Panc1 (cell line): ENCODE measurements at regions not wholly inside any gene's neighbourhood (a gene's known extent, or its start where the extent isn't known, plus 50 kb on each side); places are given as distances from the start of the nearest gene placed in this dataset.

Source experiments
- ATAC-seq: fragments of 200-7000 bp; cut with Tn5 transposase; 2 replicates; pipeline ENCODE4 v1.9.1; 2020; ENCODE audit warnings: mild to moderate bottlenecking, moderate library complexity
- BruUV-seq: library from RNA; stranded (reverse); fragments of 400-500 nt; replicated peaks from 2 replicates; lab custom pipeline; 2021; lab: Mats Ljungman, UMichigan
- CTCF ChIA-PET: fragments of 300-600 bp; sonication (Branson Sonifier 250); formaldehyde crosslinking; loops from one replicate; lab custom pipeline; 2022; ENCODE audit warnings: antibody characterized with exemption; lab: Charles Lee
- POLR2A ChIA-PET: fragments of 300-600 bp; sonication (Branson Sonifier 250); formaldehyde crosslinking; loops from one replicate; lab custom pipeline; 2022; ENCODE audit warnings: antibody characterized with exemption; lab: Charles Lee
- DNase-seq: peaks from one replicate; pipeline ENCODE4 v3.0.0-alpha.2; 2010; ENCODE audit warnings: low read depth, low spot score
- H3K27ac ChIP-seq: 2 replicates; pipeline ENCODE4 v1.5.1; 2011; ENCODE audit warnings: mild to moderate bottlenecking, low read length, inconsistent platforms
- H3K27me3 ChIP-seq: fragments of 200-500 bp; sonication (Bioruptor generic); 2 replicates; pipeline ENCODE4 v1.6.0; 2014; ENCODE audit warnings: low read length, inconsistent platforms; ENCODE audit not compliant: control insufficient read depth, insufficient read depth
- H3K36me3 ChIP-seq: fragments of 200-500 bp; sonication (Bioruptor generic); 2 replicates; pipeline ENCODE4 v1.5.1; 2014; ENCODE audit warnings: inconsistent platforms, mild to moderate bottlenecking, low read length, moderate library complexity; ENCODE audit not compliant: control insufficient read depth, insufficient read depth
- H3K4me1 ChIP-seq: 2 replicates; pipeline ENCODE4 v1.5.1; 2011; ENCODE audit warnings: inconsistent platforms, mild to moderate bottlenecking, low read length, moderate library complexity; ENCODE audit not compliant: control insufficient read depth, insufficient read depth
- H3K4me3 ChIP-seq, 2 experiments: 2 replicates each; pipeline ENCODE4 v1.5.1; 2011 to 2012; ENCODE audit warnings: low read depth in 2 of 2, low read length in 2 of 2, mild to moderate bottlenecking in 2 of 2, inconsistent platforms in 1 of 2, moderate library complexity in 1 of 2
- H3K9me3 ChIP-seq: fragments of 200-500 bp; sonication (Bioruptor generic); 2 replicates; pipeline ENCODE4 v1.5.1; 2014; ENCODE audit warnings: low read depth, mild to moderate bottlenecking, inconsistent platforms, low read length, moderate library complexity; ENCODE audit not compliant: control insufficient read depth, insufficient read depth
- CTCF ChIP-seq: fragments of 450-650 bp; IDR thresholded peaks from 2 replicates; pipeline ENCODE4 v1.5.1; 2017; ENCODE audit warnings: mild to moderate bottlenecking
- POLR2AphosphoS5 ChIP-seq: IDR thresholded peaks from 2 replicates; pipeline ENCODE4 v1.6.1; 2012; ENCODE audit warnings: mild to moderate bottlenecking, low read depth, low read length, moderate library complexity
- REST ChIP-seq, 2 experiments: IDR thresholded peaks; 2 replicates each; pipeline ENCODE4 v1.6.1; 2011 to 2012; ENCODE audit warnings: low read depth in 2 of 2, control low read depth in 1 of 2, low read length in 1 of 2, mild to moderate bottlenecking in 1 of 2, moderate library complexity in 1 of 2; ENCODE audit not compliant: insufficient read depth in 1 of 2
- SIN3A ChIP-seq: IDR thresholded peaks from 2 replicates; pipeline ENCODE4 v1.6.1; 2012; ENCODE audit warnings: low read depth, mild to moderate bottlenecking, low read length, moderate library complexity, borderline replicate concordance; ENCODE audit not compliant: insufficient read depth
- TCF7L2 ChIP-seq: IDR thresholded peaks from 2 replicates; pipeline ENCODE4 v1.6.1; 2011; ENCODE audit warnings: mild to moderate bottlenecking, low read depth, low read length, inconsistent platforms
- in situ Hi-C: cut with HindIII; loops from 2 replicates; pipeline ENCODE4 v1.10.0; 2016; ENCODE audit warnings: low sequenced_read_pairs, low pct_unique_long_range_greater_than_20kb
- intact Hi-C: fragments of 100-400 bp; cut with micrococcal nuclease; formaldehyde crosslinking; loops from one replicate; pipeline ENCODE4 v1.10.0; 2022; ENCODE audit not compliant: unreplicated experiment

GRCh38 chr1:57986432-57986831, 560.1 kb downstream of the OMA1 start:
- H3K9me3 ChIP-seq: no peaks in the 10 kb centered on the region
- BruUV-seq: no TSS peak
- CTCF ChIA-PET: no interaction called here
- POLR2A ChIA-PET: no interaction called here
- in situ Hi-C loops: no loop called here
- H3K4me3 ChIP-seq: no peak overlapping the region
- H3K36me3 ChIP-seq: no peaks in the 10 kb centered on the region
- no peak for TF ChIP-seq TCF7L2
- no peak for TF ChIP-seq POLR2AphosphoS5
- no peak for TF ChIP-seq CTCF
- TF ChIP-seq REST (IDR thresholded peaks at IDR 0.05; ENCODE audit: insufficient read depth in 1 of 2, low read depth in 2 of 2, low read length in 1 of 2): no peak
- no peak for TF ChIP-seq SIN3A
- no peak overlapping the region for H3K27ac ChIP-seq
- H3K4me1 ChIP-seq: no peaks in the 10 kb centered on the region
- intact Hi-C loops: no loop called here
- no peaks in the 10 kb centered on the region for H3K27me3 ChIP-seq
- DNase-seq (no peak), ATAC-seq (no peak)

GRCh38 chr1:57984277-57984676, 560.4 kb upstream of the DAB1 start:
- Histone ChIP-seq H3K4me3 (no peak overlapping the region), H3K27me3 (peaks cover 2% of the 10 kb centered on the region; the same call in 1 of the 2 replicates), H3K27ac (no peak overlapping the region), H3K36me3 (no peaks in the 10 kb centered on the region), H3K4me1 (no peaks in the 10 kb centered on the region), H3K9me3 (no peaks in the 10 kb centered on the region)
- in situ Hi-C loops: no loop called here
- intact Hi-C loops: no loop called here
- CTCF ChIA-PET: no interaction called here
- ATAC-seq: no peak
- POLR2A ChIA-PET: no interaction called here
- TF ChIP-seq TCF7L2: no peak
- no peak for DNase-seq
- BruUV-seq: no TSS peak

GRCh38 chr1:57983441-57983840, 559.6 kb upstream of the DAB1 start:
- ChIA-PET CTCF (no interaction called here), POLR2A (no interaction called here)
- no peak for TF ChIP-seq POLR2AphosphoS5
- TF ChIP-seq REST (IDR thresholded peaks at IDR 0.05; ENCODE audit: insufficient read depth in 1 of 2, low read depth in 2 of 2, low read length in 1 of 2): no peak
- no peak for TF ChIP-seq TCF7L2
- no peak for TF ChIP-seq CTCF
- Histone ChIP-seq H3K27me3 (peaks cover 2% of the 10 kb centered on the region; the same call in 1 of the 2 replicates), H3K27ac (no peak overlapping the region), H3K4me1 (no peaks in the 10 kb centered on the region), H3K4me3 (no peak overlapping the region), H3K9me3 (no peaks in the 10 kb centered on the region), H3K36me3 (no peaks in the 10 kb centered on the region)
- no peak for ATAC-seq
- DNase-seq: no peak
- no TSS peak for BruUV-seq
- in situ Hi-C loops: no loop called here
- intact Hi-C loops: no loop called here
